ENCODE measurements at regions not wholly inside any gene's neighbourhood (a gene's known extent, or its start where the extent isn't known, plus 50 kb on each side); places are given as distances from the start of the nearest gene placed in this dataset.

DNA sequence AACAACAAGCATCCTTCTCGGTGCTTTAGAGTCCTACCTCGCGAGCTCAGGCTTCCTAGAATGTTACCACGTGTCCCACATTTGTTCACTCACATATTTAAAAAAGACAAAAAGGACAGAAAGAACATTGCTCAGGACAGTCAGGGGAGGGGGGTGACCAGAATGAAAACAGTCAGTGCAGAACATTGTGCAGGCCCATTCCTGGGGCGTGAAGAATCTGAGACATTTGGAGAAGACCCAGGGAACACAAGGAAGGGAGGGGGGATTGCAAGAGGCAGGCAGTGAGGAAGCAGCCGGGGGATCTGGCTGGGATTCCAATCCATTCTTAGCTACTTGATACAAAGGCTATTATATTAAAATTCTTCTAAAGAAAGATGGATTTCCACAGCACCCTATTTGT is 270.4 kb upstream of the CITED2 start:
- DNase-seq (ENCODE audit: low spot score) (no peak), ATAC-seq (ENCODE audit: low FRiP score) (no peak)
- TF ChIP-seq, protein P1, sequence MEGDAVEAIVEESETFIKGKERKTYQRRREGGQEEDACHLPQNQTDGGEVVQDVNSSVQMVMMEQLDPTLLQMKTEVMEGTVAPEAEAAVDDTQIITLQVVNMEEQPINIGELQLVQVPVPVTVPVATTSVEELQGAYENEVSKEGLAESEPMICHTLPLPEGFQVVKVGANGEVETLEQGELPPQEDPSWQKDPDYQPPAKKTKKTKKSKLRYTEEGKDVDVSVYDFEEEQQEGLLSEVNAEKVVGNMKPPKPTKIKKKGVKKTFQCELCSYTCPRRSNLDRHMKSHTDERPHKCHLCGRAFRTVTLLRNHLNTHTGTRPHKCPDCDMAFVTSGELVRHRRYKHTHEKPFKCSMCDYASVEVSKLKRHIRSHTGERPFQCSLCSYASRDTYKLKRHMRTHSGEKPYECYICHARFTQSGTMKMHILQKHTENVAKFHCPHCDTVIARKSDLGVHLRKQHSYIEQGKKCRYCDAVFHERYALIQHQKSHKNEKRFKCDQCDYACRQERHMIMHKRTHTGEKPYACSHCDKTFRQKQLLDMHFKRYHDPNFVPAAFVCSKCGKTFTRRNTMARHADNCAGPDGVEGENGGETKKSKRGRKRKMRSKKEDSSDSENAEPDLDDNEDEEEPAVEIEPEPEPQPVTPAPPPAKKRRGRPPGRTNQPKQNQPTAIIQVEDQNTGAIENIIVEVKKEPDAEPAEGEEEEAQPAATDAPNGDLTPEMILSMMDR (IDR thresholded peaks at IDR 0.05) = no peak

DNA sequence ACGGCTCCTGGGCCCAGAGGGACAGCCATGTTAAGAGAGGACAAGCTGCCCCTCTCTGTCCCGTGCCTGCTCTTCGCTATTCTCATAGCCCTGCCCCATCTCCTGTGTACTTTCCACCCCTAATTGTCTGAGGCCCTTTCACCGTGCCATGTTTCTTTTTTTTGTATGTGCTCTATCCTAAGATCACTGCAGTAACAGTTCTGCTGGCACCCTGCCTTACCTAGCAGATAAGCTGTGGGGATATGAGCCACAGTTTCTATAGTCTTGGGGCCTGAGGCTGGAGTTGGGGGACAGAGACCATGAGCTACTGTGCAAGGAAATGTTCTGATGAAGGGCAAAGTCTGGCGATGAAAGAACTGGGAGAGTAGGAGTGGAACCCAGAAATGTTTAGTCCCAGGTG is 269.5 kb upstream of the CITED2 start:
- TF ChIP-seq, protein P1 (IDR thresholded peaks at IDR 0.05) = no peak
- no peak for DNase-seq (ENCODE audit: low spot score)
- ATAC-seq (ENCODE audit: low FRiP score) = no peak

DNA sequence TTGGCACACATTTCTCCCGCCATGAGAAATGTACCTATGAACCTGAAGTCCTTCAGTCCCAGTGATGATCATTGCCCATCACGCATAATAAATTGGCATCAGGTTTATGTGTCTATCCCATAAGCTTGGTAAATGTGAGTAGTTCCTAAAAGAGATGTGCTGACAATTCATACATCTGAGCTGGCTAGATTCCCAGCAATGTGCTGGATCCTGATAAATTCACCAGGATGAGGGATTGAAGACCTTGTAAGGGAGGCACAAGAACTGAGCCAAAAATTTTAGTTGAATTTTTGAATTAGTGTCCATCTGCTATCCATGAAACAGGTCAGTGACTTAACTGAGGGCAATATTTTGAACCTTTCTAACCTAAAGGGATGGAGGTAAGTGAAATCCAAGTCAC is 267.9 kb upstream of the CITED2 start:
- TF ChIP-seq, protein P1 (IDR thresholded peaks at IDR 0.05) = no peak
- DNase-seq (ENCODE audit: low spot score) (no peak), ATAC-seq (ENCODE audit: low FRiP score) (no peak)

DNA sequence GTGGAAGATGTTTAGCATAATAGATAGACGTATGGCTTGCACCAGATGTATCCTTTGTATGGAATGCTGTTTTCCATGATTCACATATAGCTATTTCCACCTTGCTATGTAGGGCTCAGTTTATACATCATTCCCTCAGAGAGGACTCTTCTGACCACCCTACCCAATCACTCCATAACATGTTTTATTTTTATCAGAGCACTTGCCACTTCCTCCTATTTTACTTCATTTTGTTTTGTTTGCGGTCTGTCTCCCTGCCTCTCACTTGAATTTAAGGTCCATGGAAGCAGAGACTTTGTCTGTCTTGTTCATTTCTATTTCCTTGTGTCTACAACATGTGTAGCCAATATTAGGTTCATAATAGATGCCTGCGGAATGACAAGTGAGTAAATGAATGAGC is 266.9 kb upstream of the CITED2 start:
- TF ChIP-seq, protein P1 (IDR thresholded peaks at IDR 0.05) = no peak
- ATAC-seq (ENCODE audit: low FRiP score) (no peak), DNase-seq (ENCODE audit: low spot score) (no peak)

DNA sequence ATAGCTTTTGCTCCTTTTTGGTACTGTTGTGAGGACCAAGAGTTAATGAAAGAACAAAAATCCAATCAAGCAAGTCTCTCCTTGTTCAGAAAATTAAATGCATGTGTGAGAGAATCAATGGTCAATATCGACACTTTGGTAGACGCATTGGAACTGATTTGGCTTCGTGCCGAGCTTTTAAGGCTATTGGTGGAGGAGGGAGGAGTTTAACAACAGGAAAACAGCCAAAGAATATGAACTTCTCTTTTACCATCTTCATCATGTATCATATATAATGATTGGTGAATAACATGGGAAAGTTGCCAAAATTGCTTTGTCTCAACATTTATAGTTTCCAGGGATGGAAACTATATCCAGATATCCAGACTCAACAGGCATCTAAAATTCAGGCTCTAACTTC is 266.5 kb upstream of the CITED2 start:
- TF ChIP-seq, protein P1 (IDR thresholded peaks at IDR 0.05) = no peak
- ATAC-seq (ENCODE audit: low FRiP score) (no peak), DNase-seq (ENCODE audit: low spot score) (no peak)

DNA sequence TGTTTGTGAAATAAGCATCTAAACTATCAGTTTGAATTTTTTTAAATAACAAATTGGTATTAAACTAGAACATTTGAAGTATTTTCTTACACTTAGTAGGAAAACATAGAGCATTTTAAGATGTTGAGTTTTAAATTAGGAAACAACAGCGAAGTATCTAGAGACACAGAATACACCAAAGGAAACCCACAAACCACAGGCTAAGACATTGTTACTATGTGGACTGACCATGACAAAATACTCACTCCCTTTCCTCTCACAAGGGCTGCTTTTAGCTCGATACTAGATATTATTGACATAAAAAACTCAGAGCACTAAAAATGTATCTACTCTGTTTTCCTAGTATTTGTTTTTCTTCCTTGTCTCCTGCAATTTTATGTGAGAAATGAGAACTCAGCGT is 266.0 kb upstream of the CITED2 start:
- DNase-seq (ENCODE audit: low spot score) (no peak), ATAC-seq (ENCODE audit: low FRiP score) (no peak)
- TF ChIP-seq, protein P1 (IDR thresholded peaks at IDR 0.05) = no peak

DNA sequence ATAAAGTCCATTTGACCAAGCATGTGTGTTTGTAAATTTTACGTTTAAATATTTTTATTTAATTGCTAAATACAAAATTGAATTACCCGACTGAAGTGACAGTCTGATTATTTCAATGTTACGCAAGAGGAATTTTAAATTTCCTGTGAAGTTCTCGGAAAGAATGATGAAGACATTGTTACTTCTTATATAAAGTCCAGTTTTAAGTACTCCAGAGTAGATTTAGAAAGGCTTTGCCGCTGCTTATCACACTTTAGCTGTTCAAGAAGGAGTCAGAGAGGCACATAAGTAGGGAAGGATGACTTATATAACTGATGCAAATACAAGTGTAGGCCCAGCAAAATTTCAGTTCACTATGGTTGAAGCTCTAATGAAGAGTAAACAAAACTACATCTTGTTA is 265.1 kb upstream of the CITED2 start:
- no peak for DNase-seq (ENCODE audit: low spot score)

More for the DNA sequence above, 265.1 kb upstream of the CITED2 start:
- TF ChIP-seq, protein P1 (IDR thresholded peaks at IDR 0.05) = no peak
- no peak for ATAC-seq (ENCODE audit: low FRiP score)
